Kidney epithelial cell (primary cell): ENCODE measurements at regions not wholly inside any gene's neighbourhood (a gene's known extent, or its start where the extent isn't known, plus 50 kb on each side); places are given as distances from the start of the nearest gene placed in this dataset.

Source experiments
- DNase-seq: peaks from one replicate; pipeline ENCODE4 v3.0.0-alpha.2; 2010; ENCODE audit warnings: low read depth
- H3K27me3 ChIP-seq: 2 replicates; pipeline ENCODE4 v1.6.0; 2011; ENCODE audit warnings: low read length; ENCODE audit not compliant: control insufficient read depth, insufficient read depth
- H3K36me3 ChIP-seq: 2 replicates; pipeline ENCODE4 v1.5.1; 2011; ENCODE audit warnings: low read length; ENCODE audit not compliant: control insufficient read depth, insufficient read depth
- H3K4me3 ChIP-seq: 2 replicates; pipeline ENCODE4 v1.5.1; 2011; ENCODE audit warnings: low read depth, mild to moderate bottlenecking, control low read depth, low read length
- CTCF ChIP-seq: IDR thresholded peaks from 2 replicates; pipeline ENCODE4 v1.5.1; 2011; ENCODE audit warnings: mild to moderate bottlenecking, moderate library complexity, low read length, control low read depth, inconsistent platforms; ENCODE audit not compliant: insufficient read depth, poor library complexity, severe bottlenecking

GRCh38 chr13:106133025-106133424 is 402.4 kb downstream of the EFNB2 start:
- Histone ChIP-seq H3K4me3 (no peak overlapping the region), H3K27me3 (no peaks in the 10 kb centered on the region), H3K36me3 (no peaks in the 10 kb centered on the region)
- TF ChIP-seq CTCF: no peak
- DNase-seq: no peak

- no peak for TF ChIP-seq CTCF
- no peaks in the 10 kb centered on the region for H3K36me3 ChIP-seq
- no peaks in the 10 kb centered on the region for H3K27me3 ChIP-seq
- no peak overlapping the region for H3K4me3 ChIP-seq
- DNase-seq: no peak
These were observed 403.2 kb downstream of the EFNB2 start for GRCh38 chr13:106132216-106132615.

- TF ChIP-seq CTCF: no peak
These were observed 405.5 kb downstream of the EFNB2 start for GRCh38 chr13:106129993-106130392.

GRCh38 chr13:106129273-106129672 is 406.2 kb downstream of the EFNB2 start:
- DNase-seq: no peak
- Histone ChIP-seq H3K36me3 (no peaks in the 10 kb centered on the region), H3K4me3 (no peak overlapping the region), H3K27me3 (no peaks in the 10 kb centered on the region)
- no peak for TF ChIP-seq CTCF

More at GRCh38 chr13:106129993-106130392, 405.5 kb downstream of the EFNB2 start:
- H3K4me3 ChIP-seq: no peak overlapping the region
- no peaks in the 10 kb centered on the region for H3K36me3 ChIP-seq
- no peaks in the 10 kb centered on the region for H3K27me3 ChIP-seq
- no peak for DNase-seq

GRCh38 chr13:106122234-106122633 is 413.2 kb downstream of the EFNB2 start:
- TF ChIP-seq CTCF: no peak
- Histone ChIP-seq H3K27me3 (no peaks in the 10 kb centered on the region), H3K36me3 (no peaks in the 10 kb centered on the region), H3K4me3 (no peak overlapping the region)
- DNase-seq: no peak

GRCh38 chr13:106121173-106121754 is 414.2 kb downstream of the EFNB2 start:
- no peak for DNase-seq
- Histone ChIP-seq H3K36me3 (no peaks in the 10 kb centered on the region), H3K4me3 (no peak overlapping the region), H3K27me3 (no peaks in the 10 kb centered on the region)
- TF ChIP-seq CTCF: no peak
